Endothelial cell of umbilical vein (primary cell): ENCODE measurements at regions not wholly inside any gene's neighbourhood (a gene's known extent, or its start where the extent isn't known, plus 50 kb on each side); places are given as distances from the start of the nearest gene placed in this dataset.

Experiments
- BruUV-seq: library from RNA; stranded (reverse); fragments of 400-500 nt; replicated peaks from 2 replicates; lab custom pipeline; 2021; lab: Mats Ljungman, UMichigan
- CTCF ChIA-PET: fragments of 300-600, 350-600 bp; sonication (Branson Sonifier 250); formaldehyde crosslinking; loops from one replicate; lab custom pipeline; 2021; ENCODE audit warnings: antibody characterized with exemption, inconsistent platforms; lab: Charles Lee
- POLR2A ChIA-PET: fragments of 300-600, 350-600 bp; sonication (Branson Sonifier 250); formaldehyde crosslinking; loops from one replicate; lab custom pipeline; 2021; ENCODE audit warnings: antibody characterized with exemption, inconsistent platforms; lab: Charles Lee
- DNase-seq: peaks from one replicate; pipeline ENCODE4 v3.0.0-alpha.2; 2011; ENCODE audit warnings: low read depth, low spot score
- FAIRE-seq: peaks from 2 replicates; lab custom pipeline; 2011; peaks lifted over from hg19 to GRCh38; lab: Jason Lieb, UNC
- H2AFZ ChIP-seq: 2 replicates; pipeline ENCODE4 v1.6.0; 2012; ENCODE audit warnings: low read depth, low read length, control low read depth, inconsistent platforms
- H3K27ac ChIP-seq: 2 replicates; pipeline ENCODE4 v1.5.1; 2011; ENCODE audit warnings: low read depth, mild to moderate bottlenecking, control low read depth, low read length, moderate library complexity; ENCODE audit not compliant: insufficient read depth
- H3K27me3 ChIP-seq, 2 experiments: 2 replicates each; pipeline versions ENCODE4 v1.6.0 to v1.6.1; 2011; ENCODE audit warnings: low read length in 2 of 2, mixed read lengths in 1 of 2; ENCODE audit not compliant: control insufficient read depth in 2 of 2, insufficient read depth in 2 of 2
- H3K36me3 ChIP-seq, 2 experiments: 2 replicates in 1 of 2; 3 replicates in 1 of 2; pipeline ENCODE4 v1.5.1; 2011; ENCODE audit warnings: low read length in 2 of 2, mild to moderate bottlenecking in 1 of 2, moderate library complexity in 1 of 2; ENCODE audit not compliant: control insufficient read depth in 2 of 2, insufficient read depth in 2 of 2; ENCODE audit errors: extremely low read depth in 1 of 2
- H3K4me1 ChIP-seq: 3 replicates; pipeline ENCODE4 v1.5.1; 2011; ENCODE audit warnings: mild to moderate bottlenecking, low read length; ENCODE audit not compliant: control insufficient read depth, insufficient read depth; ENCODE audit errors: extremely low read depth
- H3K4me2 ChIP-seq: 2 replicates; pipeline ENCODE4 v1.6.1; 2011; ENCODE audit warnings: low read length, control low read depth, mixed read lengths; ENCODE audit not compliant: insufficient read depth
- H3K4me3 ChIP-seq, 3 experiments: fragments of 200-600 bp in 1 of 3; sonication (generic), shearing (Covaris generic) in 1 of 3; replicated peaks in 1 of 3; 2 replicates each; pipeline ENCODE4 v1.5.1; 2011 to 2016; ENCODE audit warnings: control low read depth in 3 of 3, low read length in 3 of 3, mild to moderate bottlenecking in 2 of 3, inconsistent platforms in 1 of 3, low read depth in 1 of 3, moderate library complexity in 1 of 3; ENCODE audit not compliant: insufficient read depth in 1 of 3
- H3K79me2 ChIP-seq: 2 replicates; pipeline ENCODE4 v1.6.0; 2012; ENCODE audit warnings: low read length, inconsistent platforms; ENCODE audit not compliant: control insufficient read depth, insufficient read depth
- H3K9ac ChIP-seq: replicated peaks from 2 replicates; pipeline ENCODE3; 2011; ENCODE audit warnings: low read length, control low read depth; ENCODE audit not compliant: insufficient read depth; ENCODE audit errors: extremely low read depth
- H3K9me1 ChIP-seq: replicated peaks from 3 replicates; pipeline ENCODE4 v1.6.0; 2011; ENCODE audit warnings: mild to moderate bottlenecking, low read length; ENCODE audit not compliant: control insufficient read depth, insufficient read depth; ENCODE audit errors: extremely low read depth
- H3K9me3 ChIP-seq: replicated peaks from 2 replicates; pipeline ENCODE4 v1.5.1; 2012; ENCODE audit warnings: low read length, inconsistent platforms; ENCODE audit not compliant: control insufficient read depth, insufficient read depth
- H4K20me1 ChIP-seq: replicated peaks from 2 replicates; pipeline ENCODE3; 2011; ENCODE audit warnings: mild to moderate bottlenecking, low read length; ENCODE audit not compliant: control insufficient read depth, insufficient read depth; ENCODE audit errors: extremely low read depth
- EZH2 ChIP-seq: IDR thresholded peaks from 2 replicates; pipeline ENCODE4 v1.6.1; 2012; ENCODE audit warnings: borderline replicate concordance, low read depth, mild to moderate bottlenecking, moderate library complexity, low read length, inconsistent platforms; ENCODE audit not compliant: severe bottlenecking
- FOS ChIP-seq: IDR thresholded peaks from 2 replicates; pipeline ENCODE4 v1.6.1; 2011; ENCODE audit warnings: mild to moderate bottlenecking, low read length, moderate library complexity, borderline replicate concordance; ENCODE audit not compliant: insufficient read depth
- GATA2 ChIP-seq: IDR thresholded peaks from 2 replicates; pipeline ENCODE4 v1.7.0; 2011; ENCODE audit warnings: low read depth, mild to moderate bottlenecking, moderate library complexity, mixed read lengths, low read length; ENCODE audit not compliant: insufficient read length, insufficient read depth
- JUN ChIP-seq: IDR thresholded peaks from 2 replicates; pipeline ENCODE4 v1.6.1; 2011; ENCODE audit warnings: borderline replicate concordance, low read depth; ENCODE audit not compliant: insufficient read length, insufficient read depth
- MYC ChIP-seq: IDR thresholded peaks from one replicate; pipeline ENCODE4 v1.6.1; 2011; ENCODE audit warnings: mild to moderate bottlenecking, low read depth, low read length
- POLR2A ChIP-seq: IDR thresholded peaks from 2 replicates; pipeline ENCODE4 v1.6.1; 2012; ENCODE audit warnings: low read depth, mild to moderate bottlenecking, control low read depth, low read length
- POLR2AphosphoS5 ChIP-seq: IDR thresholded peaks from 2 replicates; pipeline ENCODE4 v1.6.1; 2012; ENCODE audit warnings: low read depth, mild to moderate bottlenecking, control low read depth, low read length, moderate library complexity; ENCODE audit not compliant: insufficient read depth
- dilution Hi-C: fragments of 300-500 bp; cut with MboI; formaldehyde crosslinking; loops from one replicate; pipeline ENCODE4 v1.15.0; 2019; ENCODE audit warnings: low sequenced_read_pairs; ENCODE audit not compliant: extremely low pct_ligation_motif_present
- intact Hi-C: fragments of 100-400 bp; cut with micrococcal nuclease; formaldehyde crosslinking; loops from one replicate; pipeline ENCODE4 v1.10.0; 2022
- TF ChIP-seq, protein P1 (sequence below): IDR thresholded peaks from 2 replicates; pipeline ENCODE4 v1.6.1; 2011; ENCODE audit not compliant: insufficient read depth, insufficient read length
- TF ChIP-seq, protein P2 (sequence below), 2 donors: IDR thresholded peaks; 1 replicate in 1 of 2; 2 replicates in 1 of 2; pipeline ENCODE4 v1.5.1; 2011; ENCODE audit warnings: low read length in 2 of 2, mild to moderate bottlenecking in 2 of 2, moderate library complexity in 2 of 2, control low read depth in 1 of 2, inconsistent platforms in 1 of 2, low read depth in 1 of 2; ENCODE audit not compliant: insufficient read depth in 1 of 2; ENCODE audit errors: extremely low read depth in 1 of 2

DNA sequence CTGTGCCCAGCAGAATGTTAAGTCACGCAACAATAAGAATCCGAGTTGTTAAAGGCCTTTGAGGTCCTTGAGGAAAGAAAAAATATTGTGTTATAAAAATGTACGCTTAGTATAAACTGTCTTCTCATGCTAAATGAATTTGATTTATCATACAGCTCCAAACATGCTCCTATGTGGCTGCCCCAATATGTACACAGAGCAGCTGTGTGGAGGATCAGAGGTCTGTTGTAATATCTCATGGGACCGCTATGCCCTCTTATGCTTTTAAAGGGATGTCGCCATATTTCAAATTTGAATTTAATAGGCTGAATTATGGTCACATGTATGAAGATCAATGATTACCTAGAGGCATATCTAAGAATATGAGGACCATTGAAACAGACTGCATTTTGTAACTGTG lies 90.2 kb downstream of the SLC5A7 start:
- Histone ChIP-seq H2AFZ (no peak overlapping the region), H3K4me3 (no peak overlapping the region), H3K27me3 (no peaks in the 10 kb centered on the region), H3K79me2 (no peaks in the 10 kb centered on the region), H3K4me1 (no peaks in the 10 kb centered on the region), H3K4me2 (no peak overlapping the region), H3K9ac (no peak overlapping the region), H3K9me3 (no peaks in the 10 kb centered on the region), H3K9me1 (no peaks in the 10 kb centered on the region), H4K20me1 (no peaks in the 10 kb centered on the region), H3K27ac (no peak overlapping the region), H3K36me3 (no peaks in the 10 kb centered on the region)
- CTCF ChIA-PET, result no interaction called here
- DNase-seq (no peak), FAIRE-seq (no peak)
- TF ChIP-seq POLR2AphosphoS5, result no peak
- TF ChIP-seq, protein P1, sequence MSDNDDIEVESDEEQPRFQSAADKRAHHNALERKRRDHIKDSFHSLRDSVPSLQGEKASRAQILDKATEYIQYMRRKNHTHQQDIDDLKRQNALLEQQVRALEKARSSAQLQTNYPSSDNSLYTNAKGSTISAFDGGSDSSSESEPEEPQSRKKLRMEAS, result no peak
- no peak for TF ChIP-seq GATA2
- TF ChIP-seq POLR2A, result no peak
- no peak for TF ChIP-seq JUN
- no peak for TF ChIP-seq FOS
- TF ChIP-seq, protein P2, sequence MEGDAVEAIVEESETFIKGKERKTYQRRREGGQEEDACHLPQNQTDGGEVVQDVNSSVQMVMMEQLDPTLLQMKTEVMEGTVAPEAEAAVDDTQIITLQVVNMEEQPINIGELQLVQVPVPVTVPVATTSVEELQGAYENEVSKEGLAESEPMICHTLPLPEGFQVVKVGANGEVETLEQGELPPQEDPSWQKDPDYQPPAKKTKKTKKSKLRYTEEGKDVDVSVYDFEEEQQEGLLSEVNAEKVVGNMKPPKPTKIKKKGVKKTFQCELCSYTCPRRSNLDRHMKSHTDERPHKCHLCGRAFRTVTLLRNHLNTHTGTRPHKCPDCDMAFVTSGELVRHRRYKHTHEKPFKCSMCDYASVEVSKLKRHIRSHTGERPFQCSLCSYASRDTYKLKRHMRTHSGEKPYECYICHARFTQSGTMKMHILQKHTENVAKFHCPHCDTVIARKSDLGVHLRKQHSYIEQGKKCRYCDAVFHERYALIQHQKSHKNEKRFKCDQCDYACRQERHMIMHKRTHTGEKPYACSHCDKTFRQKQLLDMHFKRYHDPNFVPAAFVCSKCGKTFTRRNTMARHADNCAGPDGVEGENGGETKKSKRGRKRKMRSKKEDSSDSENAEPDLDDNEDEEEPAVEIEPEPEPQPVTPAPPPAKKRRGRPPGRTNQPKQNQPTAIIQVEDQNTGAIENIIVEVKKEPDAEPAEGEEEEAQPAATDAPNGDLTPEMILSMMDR (IDR thresholded peaks at IDR 0.05; ENCODE audit: extremely low read depth in 1 of 2, insufficient read depth in 1 of 2, low read depth in 1 of 2, low read length in 2 of 2), result no peak
- TF ChIP-seq EZH2, result no peak
- TF ChIP-seq MYC, result no peak
- dilution Hi-C loops (no loop called here), intact Hi-C loops (no loop called here)
- POLR2A ChIA-PET, result no interaction called here
- no TSS peak for BruUV-seq
